H1 (cell line): ENCODE measurements at regions not wholly inside any gene's neighbourhood (a gene's known extent, or its start where the extent isn't known, plus 50 kb on each side); places are given as distances from the start of the nearest gene placed in this dataset.

Source experiments
- CTCF ChIA-PET: fragments of 300-600 bp; sonication (Branson Sonifier 250); formaldehyde crosslinking; loops from one replicate; lab custom pipeline; 2021; ENCODE audit not compliant: partially characterized antibody; lab: Charles Lee
- POLR2A ChIA-PET: fragments of 300-600 bp; sonication (Branson Sonifier 250); formaldehyde crosslinking; loops from one replicate; lab custom pipeline; 2021; ENCODE audit warnings: inconsistent platforms; ENCODE audit not compliant: partially characterized antibody; lab: Charles Lee
- DNase-seq, 2 experiments: peaks; one replicate each; pipeline versions ENCODE4 v3.0.0 to v3.0.0-alpha.2; 2010 to 2022; ENCODE audit warnings: low spot score in 2 of 2, low read depth in 1 of 2, mixed read lengths in 1 of 2
- FAIRE-seq: peaks from 2 replicates; lab custom pipeline; 2011; peaks lifted over from hg19 to GRCh38; lab: Jason Lieb, UNC
- H2AFZ ChIP-seq: 2 replicates; pipeline ENCODE4 v1.8.1; 2012; ENCODE audit warnings: low read length, inconsistent platforms
- H2AK5ac ChIP-seq: 2 replicates; pipeline ENCODE4 v1.6.1; 2013; ENCODE audit warnings: low read depth, low read length
- H2BK120ac ChIP-seq: replicated peaks from 2 replicates; pipeline ENCODE3; 2013; ENCODE audit warnings: low read depth, low read length, inconsistent platforms
- H2BK12ac ChIP-seq: 2 replicates; pipeline ENCODE4 v1.6.1; 2013; ENCODE audit warnings: low read depth, low read length
- H2BK15ac ChIP-seq: 2 replicates; pipeline ENCODE4 v1.6.1; 2013; ENCODE audit warnings: low read length
- H2BK20ac ChIP-seq: 2 replicates; pipeline ENCODE4 v1.6.1; 2013; ENCODE audit warnings: low read length
- H2BK5ac ChIP-seq: 2 replicates; pipeline ENCODE4 v1.6.1; 2013; ENCODE audit warnings: low read depth, low read length
- H3K14ac ChIP-seq: 2 replicates; pipeline ENCODE4 v1.6.1; 2013; ENCODE audit warnings: inconsistent platforms; ENCODE audit not compliant: insufficient read length
- H3K18ac ChIP-seq: 2 replicates; pipeline ENCODE4 v1.6.1; 2013; ENCODE audit warnings: low read length; ENCODE audit errors: extremely low read depth
- H3K23ac ChIP-seq: 2 replicates; pipeline ENCODE4 v1.6.1; 2013; ENCODE audit warnings: inconsistent platforms; ENCODE audit not compliant: insufficient read length
- H3K23me2 ChIP-seq: 2 replicates; pipeline ENCODE4 v1.6.1; 2013; ENCODE audit warnings: low read depth, low read length
- H3K27ac ChIP-seq: 2 replicates; pipeline ENCODE4 v1.6.1; 2011; ENCODE audit warnings: low read depth, low read length, inconsistent platforms
- H3K27me3 ChIP-seq, 4 experiments: replicated peaks in 1 of 4; 1 replicate in 1 of 4; 2 replicates in 3 of 4; pipeline versions ENCODE4 v1.6.1 to v1.8.1; 2011 to 2013; ENCODE audit warnings: low read length in 3 of 4, mild to moderate bottlenecking in 3 of 4, inconsistent platforms in 2 of 4, mixed read lengths in 2 of 4, moderate library complexity in 1 of 4; ENCODE audit not compliant: control insufficient read depth in 3 of 4, insufficient read depth in 3 of 4; ENCODE audit errors: extremely low read depth in 1 of 4
- H3K36me3 ChIP-seq, 4 experiments: 2 replicates each; pipeline versions ENCODE4 v1.6.1 to v1.8.1; 2011 to 2013; ENCODE audit warnings: mild to moderate bottlenecking in 4 of 4, low read length in 3 of 4, moderate library complexity in 2 of 4, control low read depth in 1 of 4, inconsistent platforms in 1 of 4; ENCODE audit not compliant: insufficient read depth in 4 of 4, control insufficient read depth in 2 of 4
- H3K4ac ChIP-seq: replicated peaks from 2 replicates; pipeline ENCODE3; 2013; ENCODE audit warnings: low read length, low read depth, mixed read lengths, inconsistent platforms; ENCODE audit not compliant: insufficient read length
- H3K4me1 ChIP-seq, 4 experiments: replicated peaks in 1 of 4; 1 replicate in 1 of 4; 2 replicates in 3 of 4; pipeline versions ENCODE4 v1.6.1 to v1.8.1; 2011 to 2013; ENCODE audit warnings: low read length in 3 of 4, inconsistent platforms in 2 of 4, mixed read lengths in 1 of 4; ENCODE audit not compliant: insufficient read depth in 4 of 4, control insufficient read depth in 3 of 4
- H3K4me2 ChIP-seq, 2 experiments: 2 replicates each; pipeline versions ENCODE4 v1.6.1 to v1.8.1; 2011 to 2013; ENCODE audit warnings: low read depth in 2 of 2, low read length in 2 of 2, control low read depth in 1 of 2, inconsistent platforms in 1 of 2, mild to moderate bottlenecking in 1 of 2; ENCODE audit not compliant: insufficient read depth in 1 of 2
- H3K4me3 ChIP-seq, 4 experiments: fragments of 200-600, 300-600 bp in 1 of 4; sonication (generic), shearing (Covaris generic), sonication (Bioruptor Twin) in 1 of 4; 2 replicates each; pipeline versions ENCODE4 v1.5.1 to v1.8.1; 2011 to 2016; ENCODE audit warnings: low read length in 4 of 4, low read depth in 3 of 4, control low read depth in 2 of 4, inconsistent platforms in 2 of 4, mild to moderate bottlenecking in 2 of 4, mixed read lengths in 1 of 4, moderate library complexity in 1 of 4; ENCODE audit not compliant: insufficient read depth in 2 of 4; ENCODE audit errors: extremely low read depth in 1 of 4
- H3K56ac ChIP-seq: replicated peaks from 2 replicates; pipeline ENCODE3; 2013; ENCODE audit warnings: low read depth, mild to moderate bottlenecking, mixed read lengths, low read length, inconsistent platforms; ENCODE audit not compliant: insufficient read length
- H3K79me1 ChIP-seq: 2 replicates; pipeline ENCODE4 v1.6.1; 2013; ENCODE audit warnings: low read depth, low read length, control low read depth
- H3K79me2 ChIP-seq, 2 experiments: 2 replicates each; pipeline versions ENCODE4 v1.6.1 to v1.8.1; 2012 to 2013; ENCODE audit warnings: low read length in 2 of 2, mild to moderate bottlenecking in 2 of 2, inconsistent platforms in 1 of 2; ENCODE audit not compliant: insufficient read depth in 2 of 2, control insufficient read depth in 1 of 2
- H3K9ac ChIP-seq, 4 experiments: replicated peaks in 1 of 4; 1 replicate in 1 of 4; 2 replicates in 3 of 4; pipeline versions ENCODE4 v1.6.1 to v1.8.1; 2011 to 2013; ENCODE audit warnings: low read depth in 3 of 4, low read length in 3 of 4, control low read depth in 2 of 4, mild to moderate bottlenecking in 2 of 4, moderate library complexity in 2 of 4, inconsistent platforms in 1 of 4; ENCODE audit errors: extremely low read depth in 1 of 4
- H3K9me3 ChIP-seq, 2 experiments: 2 replicates each; pipeline versions ENCODE4 v1.6.1 to v1.8.1; 2012 to 2013; ENCODE audit warnings: mild to moderate bottlenecking in 2 of 2, moderate library complexity in 2 of 2, control low read depth in 1 of 2, inconsistent platforms in 1 of 2, low read depth in 1 of 2, low read length in 1 of 2, mixed read lengths in 1 of 2; ENCODE audit not compliant: insufficient read depth in 2 of 2
- H4K20me1 ChIP-seq, 2 experiments: replicated peaks in 1 of 2; 2 replicates each; pipeline versions ENCODE3 to v1.8.1; 2011 to 2013; ENCODE audit warnings: inconsistent platforms in 2 of 2, low read length in 2 of 2, mild to moderate bottlenecking in 1 of 2; ENCODE audit not compliant: insufficient read depth in 2 of 2, control insufficient read depth in 1 of 2
- H4K5ac ChIP-seq: 2 replicates; pipeline ENCODE4 v1.6.1; 2013; ENCODE audit warnings: low read length, low read depth, mixed read lengths, inconsistent platforms; ENCODE audit not compliant: insufficient read length
- H4K8ac ChIP-seq: 2 replicates; pipeline ENCODE4 v1.8.0; 2013; ENCODE audit warnings: mild to moderate bottlenecking, moderate library complexity, low read length, inconsistent platforms; ENCODE audit not compliant: insufficient read depth; ENCODE audit errors: extremely low read depth
- H4K91ac ChIP-seq: replicated peaks from 2 replicates; pipeline ENCODE3; 2013; ENCODE audit warnings: low read length, mixed read lengths, inconsistent platforms; ENCODE audit not compliant: insufficient read length
- BCL11A ChIP-seq, 2 experiments: IDR thresholded peaks; one replicate each; pipeline ENCODE4 v1.6.1; 2011; ENCODE audit warnings: low read depth in 2 of 2, low read length in 2 of 2, mild to moderate bottlenecking in 2 of 2
- CBX5 ChIP-seq: fragments of 300-800, 300-1000 bp; sonication (generic); IDR thresholded peaks from 2 replicates; pipeline ENCODE4 v1.7.1; 2016; ENCODE audit warnings: antibody characterized with exemption, low read length, low read depth
- CTCF ChIP-seq, 3 experiments: IDR thresholded peaks; 1 replicate in 2 of 3; 2 replicates in 1 of 3; pipeline versions ENCODE4 v1.5.1 to v1.6.1; 2011; ENCODE audit warnings: low read length in 3 of 3, mild to moderate bottlenecking in 3 of 3, inconsistent platforms in 2 of 3, low read depth in 1 of 3, moderate library complexity in 1 of 3; ENCODE audit not compliant: insufficient read depth in 1 of 3; ENCODE audit errors: control extremely low read depth in 1 of 3
- GTF2F1 ChIP-seq: IDR thresholded peaks from 2 replicates; pipeline ENCODE4 v1.6.1; 2012; ENCODE audit warnings: low read depth, low read length, improper control_type of control experiment, borderline replicate concordance
- PHF8 ChIP-seq: fragments of 200-600 bp; sonication (generic); conservative IDR thresholded peaks from 2 replicates; pipeline ENCODE4 v1.7.1; 2012; ENCODE audit warnings: low read depth, mild to moderate bottlenecking, inconsistent platforms, low read length, moderate library complexity
- TAF7 ChIP-seq: optimal IDR thresholded peaks from 2 replicates; pipeline ENCODE3; 2011; ENCODE audit warnings: low read depth, mild to moderate bottlenecking, inconsistent platforms, low read length, moderate library complexity, borderline replicate concordance
- ZNF274 ChIP-seq: IDR thresholded peaks from 2 replicates; pipeline ENCODE4 v1.7.0; 2012; ENCODE audit warnings: low read length, borderline replicate concordance; ENCODE audit errors: extremely low read depth
- WGBS, 2 experiments: shearing (Covaris generic) in 1 of 2; methylation state at CpG; one replicate each; pipeline versions ENCODE4 v1.1.6 to v1.1.7; 2013 to 2015; ENCODE audit warnings: low lambda C conversion rate in 2 of 2, mixed read lengths in 2 of 2, inconsistent platforms in 1 of 2, low coverage in 1 of 2, missing lambda C conversion rate in 1 of 2; ENCODE audit not compliant: insufficient replicate concordance in 2 of 2, insufficient coverage in 1 of 2, insufficient read length in 1 of 2; ENCODE audit errors: extremely low coverage in 1 of 2, missing lambda C conversion rate in 1 of 2; 5-methylcytosine and 5-hydroxymethylcytosine counted together
- TF ChIP-seq, protein P1 (sequence below): IDR thresholded peaks from 2 replicates; pipeline ENCODE4 v1.6.1; 2011; ENCODE audit warnings: low read depth, mild to moderate bottlenecking, low read length; ENCODE audit not compliant: insufficient read depth

DNA sequence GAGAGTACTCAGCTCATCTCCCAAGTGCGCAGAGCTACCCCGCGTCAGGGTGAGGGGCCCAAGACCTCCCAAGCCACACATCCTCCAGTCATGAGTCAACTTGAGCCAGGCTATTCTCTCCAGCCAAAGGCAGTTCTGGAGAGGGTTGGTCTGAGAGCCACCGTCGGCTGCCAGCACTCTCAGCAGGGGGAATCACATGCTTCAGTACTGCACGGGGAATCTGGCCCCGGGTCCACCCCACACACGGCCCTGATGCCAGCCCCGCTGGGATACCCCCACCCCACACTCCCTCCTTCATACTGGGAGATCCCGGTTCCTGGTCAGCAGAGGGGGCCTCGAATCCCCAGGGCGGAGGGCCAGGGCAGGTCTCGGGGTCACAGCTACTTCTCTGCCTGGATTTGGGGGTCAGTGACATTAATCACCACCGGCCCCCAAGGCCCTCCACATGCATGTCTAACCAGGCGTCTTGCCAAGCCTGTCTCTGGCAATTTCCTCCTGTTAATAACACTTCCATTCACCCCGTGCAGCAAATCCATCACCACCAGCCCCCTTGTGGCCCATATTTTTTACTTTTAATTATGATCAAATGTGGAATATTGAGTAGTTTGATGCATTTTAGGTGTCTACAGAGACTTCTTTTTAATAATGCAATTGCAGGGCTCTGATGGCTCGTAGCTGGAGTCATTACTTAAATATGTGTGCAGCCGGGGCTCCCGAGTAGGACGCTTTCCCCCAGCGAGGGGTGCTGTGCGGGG, 102.9 kb upstream of the PPP1R26 start:
- DNase-seq: no peak
- Histone ChIP-seq H3K27ac (no peak overlapping the region), H3K18ac (no peak overlapping the region), H3K56ac (no peak overlapping the region), H2AFZ (no peak overlapping the region), H2AK5ac (no peak overlapping the region), H3K36me3 (no peaks in the 10 kb centered on the region), H3K23ac (no peak overlapping the region), H3K4me2 (no peak overlapping the region), H3K23me2 (no peaks in the 10 kb centered on the region), H4K8ac (0 out of 2 replicates have a peak overlapping the region, but pooled peaks have one; percentile 65), H2BK120ac (no peak overlapping the region), H3K4me1 (no peaks in the 10 kb centered on the region; a peak in 3 of 7 replicates), H3K9me3 (no peaks in the 10 kb centered on the region), H3K27me3 (no peaks in the 10 kb centered on the region), H3K9ac (no peak overlapping the region), H3K14ac (no peak overlapping the region), H2BK5ac (no peak overlapping the region)
- ChIA-PET POLR2A (no interaction called here), CTCF (interaction anchor here (0.7 to 2.1 kb wide), 2 partner anchors 20 to 23 kb away, joined by 4 read pairs; no protein-coding TSS in a partner anchor)
- 90% methylated on average over 22 of the region's 22 CpGs; no CpG with 5 or more reads in 1 of the 2 experiments for WGBS, 2 experiments
- TF ChIP-seq BCL11A (IDR thresholded peaks at IDR 0.05; ENCODE audit: low read depth in 2 of 2, low read length in 2 of 2) (no peak), TAF7 (no peak), ZNF274 (no peak), CTCF (IDR thresholded peaks at IDR 0.05; ENCODE audit: control extremely low read depth in 1 of 3, insufficient read depth in 1 of 3, low read depth in 1 of 3, low read length in 3 of 3) (no peak), CBX5 (no peak), PHF8 (no peak), GTF2F1 (no peak)
- TF ChIP-seq, protein P1, sequence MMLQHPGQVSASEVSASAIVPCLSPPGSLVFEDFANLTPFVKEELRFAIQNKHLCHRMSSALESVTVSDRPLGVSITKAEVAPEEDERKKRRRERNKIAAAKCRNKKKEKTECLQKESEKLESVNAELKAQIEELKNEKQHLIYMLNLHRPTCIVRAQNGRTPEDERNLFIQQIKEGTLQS: no peak
- TF ChIP-seq, all 59 proteins: peak for 0
- Histone ChIP-seq H3K4ac (no peak overlapping the region), H2BK20ac (no peak overlapping the region), H4K20me1 (no peaks in the 10 kb centered on the region), H4K91ac (no peak overlapping the region), H3K79me1 (no peaks in the 10 kb centered on the region), H3K79me2 (no peaks in the 10 kb centered on the region), H3K4me3 (no peak overlapping the region), H2BK12ac (no peak overlapping the region), H4K5ac (no peak overlapping the region), H2BK15ac (no peak overlapping the region)
- no peak for FAIRE-seq
